ENCODE measurements at regions not wholly inside any gene's neighbourhood (a gene's known extent, or its start where the extent isn't known, plus 50 kb on each side); places are given as distances from the start of the nearest gene placed in this dataset.

DNA sequence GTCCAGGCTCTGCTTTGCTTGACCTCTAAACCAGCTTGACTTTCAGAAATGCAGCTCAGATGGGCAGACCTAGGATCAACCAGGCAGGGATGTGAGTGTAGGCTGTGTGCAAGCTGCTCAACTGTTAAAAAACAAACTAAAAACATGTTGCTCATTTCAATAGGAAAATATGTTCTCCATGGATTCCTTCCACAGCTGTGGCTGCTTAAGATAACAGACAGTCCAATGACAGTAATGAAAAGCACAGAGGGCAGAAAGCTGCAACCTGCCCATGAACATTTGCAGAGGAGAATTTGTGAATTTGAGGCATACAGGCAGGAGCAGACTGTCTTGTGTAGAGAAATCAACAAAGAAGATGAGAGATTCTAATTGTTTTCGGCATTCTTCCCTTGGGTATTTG lies 534.2 kb downstream of the CCSER2 start:
- no peak for DNase-seq (ENCODE audit: low spot score)
- Mint-ChIP-seq H3K27ac (no peak overlapping the region), H3K9me3 (peaks cover 12% of the 10 kb centered on the region), H3K36me3 (no peaks in the 10 kb centered on the region), H3K4me1 (peaks cover 11% of the 10 kb centered on the region), H3K4me3 (no peak overlapping the region), H3K27me3 (ENCODE audit: low read depth) (no peaks in the 10 kb centered on the region)
- POLR2A ChIA-PET = no interaction called here
- no peak for ATAC-seq
- TF ChIP-seq, protein P1, sequence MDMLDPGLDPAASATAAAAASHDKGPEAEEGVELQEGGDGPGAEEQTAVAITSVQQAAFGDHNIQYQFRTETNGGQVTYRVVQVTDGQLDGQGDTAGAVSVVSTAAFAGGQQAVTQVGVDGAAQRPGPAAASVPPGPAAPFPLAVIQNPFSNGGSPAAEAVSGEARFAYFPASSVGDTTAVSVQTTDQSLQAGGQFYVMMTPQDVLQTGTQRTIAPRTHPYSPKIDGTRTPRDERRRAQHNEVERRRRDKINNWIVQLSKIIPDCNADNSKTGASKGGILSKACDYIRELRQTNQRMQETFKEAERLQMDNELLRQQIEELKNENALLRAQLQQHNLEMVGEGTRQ (CRISPR knock-in tag; IDR thresholded peaks at IDR 0.05) = no peak
- TF ChIP-seq, protein P2, sequence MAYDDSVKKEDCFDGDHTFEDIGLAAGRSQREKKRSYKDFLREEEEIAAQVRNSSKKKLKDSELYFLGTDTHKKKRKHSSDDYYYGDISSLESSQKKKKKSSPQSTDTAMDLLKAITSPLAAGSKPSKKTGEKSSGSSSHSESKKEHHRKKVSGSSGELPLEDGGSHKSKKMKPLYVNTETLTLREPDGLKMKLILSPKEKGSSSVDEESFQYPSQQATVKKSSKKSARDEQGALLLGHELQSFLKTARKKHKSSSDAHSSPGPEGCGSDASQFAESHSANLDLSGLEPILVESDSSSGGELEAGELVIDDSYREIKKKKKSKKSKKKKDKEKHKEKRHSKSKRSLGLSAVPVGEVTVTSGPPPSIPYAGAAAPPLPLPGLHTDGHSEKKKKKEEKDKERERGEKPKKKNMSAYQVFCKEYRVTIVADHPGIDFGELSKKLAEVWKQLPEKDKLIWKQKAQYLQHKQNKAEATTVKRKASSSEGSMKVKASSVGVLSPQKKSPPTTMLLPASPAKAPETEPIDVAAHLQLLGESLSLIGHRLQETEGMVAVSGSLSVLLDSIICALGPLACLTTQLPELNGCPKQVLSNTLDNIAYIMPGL (CRISPR knock-in tag; IDR thresholded peaks at IDR 0.05) = no peak
- no peak for TF ChIP-seq ATF1 (CRISPR knock-in tag; IDR thresholded peaks at IDR 0.05)
- TF ChIP-seq, protein P3, sequence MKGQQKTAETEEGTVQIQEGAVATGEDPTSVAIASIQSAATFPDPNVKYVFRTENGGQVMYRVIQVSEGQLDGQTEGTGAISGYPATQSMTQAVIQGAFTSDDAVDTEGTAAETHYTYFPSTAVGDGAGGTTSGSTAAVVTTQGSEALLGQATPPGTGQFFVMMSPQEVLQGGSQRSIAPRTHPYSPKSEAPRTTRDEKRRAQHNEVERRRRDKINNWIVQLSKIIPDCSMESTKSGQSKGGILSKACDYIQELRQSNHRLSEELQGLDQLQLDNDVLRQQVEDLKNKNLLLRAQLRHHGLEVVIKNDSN (CRISPR knock-in tag; IDR thresholded peaks at IDR 0.05) = no peak
- TF ChIP-seq, protein P4, sequence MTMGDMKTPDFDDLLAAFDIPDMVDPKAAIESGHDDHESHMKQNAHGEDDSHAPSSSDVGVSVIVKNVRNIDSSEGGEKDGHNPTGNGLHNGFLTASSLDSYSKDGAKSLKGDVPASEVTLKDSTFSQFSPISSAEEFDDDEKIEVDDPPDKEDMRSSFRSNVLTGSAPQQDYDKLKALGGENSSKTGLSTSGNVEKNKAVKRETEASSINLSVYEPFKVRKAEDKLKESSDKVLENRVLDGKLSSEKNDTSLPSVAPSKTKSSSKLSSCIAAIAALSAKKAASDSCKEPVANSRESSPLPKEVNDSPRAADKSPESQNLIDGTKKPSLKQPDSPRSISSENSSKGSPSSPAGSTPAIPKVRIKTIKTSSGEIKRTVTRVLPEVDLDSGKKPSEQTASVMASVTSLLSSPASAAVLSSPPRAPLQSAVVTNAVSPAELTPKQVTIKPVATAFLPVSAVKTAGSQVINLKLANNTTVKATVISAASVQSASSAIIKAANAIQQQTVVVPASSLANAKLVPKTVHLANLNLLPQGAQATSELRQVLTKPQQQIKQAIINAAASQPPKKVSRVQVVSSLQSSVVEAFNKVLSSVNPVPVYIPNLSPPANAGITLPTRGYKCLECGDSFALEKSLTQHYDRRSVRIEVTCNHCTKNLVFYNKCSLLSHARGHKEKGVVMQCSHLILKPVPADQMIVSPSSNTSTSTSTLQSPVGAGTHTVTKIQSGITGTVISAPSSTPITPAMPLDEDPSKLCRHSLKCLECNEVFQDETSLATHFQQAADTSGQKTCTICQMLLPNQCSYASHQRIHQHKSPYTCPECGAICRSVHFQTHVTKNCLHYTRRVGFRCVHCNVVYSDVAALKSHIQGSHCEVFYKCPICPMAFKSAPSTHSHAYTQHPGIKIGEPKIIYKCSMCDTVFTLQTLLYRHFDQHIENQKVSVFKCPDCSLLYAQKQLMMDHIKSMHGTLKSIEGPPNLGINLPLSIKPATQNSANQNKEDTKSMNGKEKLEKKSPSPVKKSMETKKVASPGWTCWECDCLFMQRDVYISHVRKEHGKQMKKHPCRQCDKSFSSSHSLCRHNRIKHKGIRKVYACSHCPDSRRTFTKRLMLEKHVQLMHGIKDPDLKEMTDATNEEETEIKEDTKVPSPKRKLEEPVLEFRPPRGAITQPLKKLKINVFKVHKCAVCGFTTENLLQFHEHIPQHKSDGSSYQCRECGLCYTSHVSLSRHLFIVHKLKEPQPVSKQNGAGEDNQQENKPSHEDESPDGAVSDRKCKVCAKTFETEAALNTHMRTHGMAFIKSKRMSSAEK (CRISPR knock-in tag; IDR thresholded peaks at IDR 0.05; ENCODE audit: borderline replicate concordance) = no peak
- no peak for TF ChIP-seq OVOL2 (CRISPR knock-in tag; IDR thresholded peaks at IDR 0.05; ENCODE audit: borderline replicate concordance)
- no peak for TF ChIP-seq ZBTB21 (CRISPR knock-in tag; IDR thresholded peaks at IDR 0.05; ENCODE audit: borderline replicate concordance)
- TF ChIP-seq, protein P5, sequence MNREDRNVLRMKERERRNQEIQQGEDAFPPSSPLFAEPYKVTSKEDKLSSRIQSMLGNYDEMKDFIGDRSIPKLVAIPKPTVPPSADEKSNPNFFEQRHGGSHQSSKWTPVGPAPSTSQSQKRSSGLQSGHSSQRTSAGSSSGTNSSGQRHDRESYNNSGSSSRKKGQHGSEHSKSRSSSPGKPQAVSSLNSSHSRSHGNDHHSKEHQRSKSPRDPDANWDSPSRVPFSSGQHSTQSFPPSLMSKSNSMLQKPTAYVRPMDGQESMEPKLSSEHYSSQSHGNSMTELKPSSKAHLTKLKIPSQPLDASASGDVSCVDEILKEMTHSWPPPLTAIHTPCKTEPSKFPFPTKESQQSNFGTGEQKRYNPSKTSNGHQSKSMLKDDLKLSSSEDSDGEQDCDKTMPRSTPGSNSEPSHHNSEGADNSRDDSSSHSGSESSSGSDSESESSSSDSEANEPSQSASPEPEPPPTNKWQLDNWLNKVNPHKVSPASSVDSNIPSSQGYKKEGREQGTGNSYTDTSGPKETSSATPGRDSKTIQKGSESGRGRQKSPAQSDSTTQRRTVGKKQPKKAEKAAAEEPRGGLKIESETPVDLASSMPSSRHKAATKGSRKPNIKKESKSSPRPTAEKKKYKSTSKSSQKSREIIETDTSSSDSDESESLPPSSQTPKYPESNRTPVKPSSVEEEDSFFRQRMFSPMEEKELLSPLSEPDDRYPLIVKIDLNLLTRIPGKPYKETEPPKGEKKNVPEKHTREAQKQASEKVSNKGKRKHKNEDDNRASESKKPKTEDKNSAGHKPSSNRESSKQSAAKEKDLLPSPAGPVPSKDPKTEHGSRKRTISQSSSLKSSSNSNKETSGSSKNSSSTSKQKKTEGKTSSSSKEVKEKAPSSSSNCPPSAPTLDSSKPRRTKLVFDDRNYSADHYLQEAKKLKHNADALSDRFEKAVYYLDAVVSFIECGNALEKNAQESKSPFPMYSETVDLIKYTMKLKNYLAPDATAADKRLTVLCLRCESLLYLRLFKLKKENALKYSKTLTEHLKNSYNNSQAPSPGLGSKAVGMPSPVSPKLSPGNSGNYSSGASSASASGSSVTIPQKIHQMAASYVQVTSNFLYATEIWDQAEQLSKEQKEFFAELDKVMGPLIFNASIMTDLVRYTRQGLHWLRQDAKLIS (CRISPR knock-in tag; IDR thresholded peaks at IDR 0.05; ENCODE audit: borderline replicate concordance) = no peak
- no peak for TF ChIP-seq ZNF138 (CRISPR knock-in tag; conservative IDR thresholded peaks at IDR 0.05)
- TF ChIP-seq, protein P6, sequence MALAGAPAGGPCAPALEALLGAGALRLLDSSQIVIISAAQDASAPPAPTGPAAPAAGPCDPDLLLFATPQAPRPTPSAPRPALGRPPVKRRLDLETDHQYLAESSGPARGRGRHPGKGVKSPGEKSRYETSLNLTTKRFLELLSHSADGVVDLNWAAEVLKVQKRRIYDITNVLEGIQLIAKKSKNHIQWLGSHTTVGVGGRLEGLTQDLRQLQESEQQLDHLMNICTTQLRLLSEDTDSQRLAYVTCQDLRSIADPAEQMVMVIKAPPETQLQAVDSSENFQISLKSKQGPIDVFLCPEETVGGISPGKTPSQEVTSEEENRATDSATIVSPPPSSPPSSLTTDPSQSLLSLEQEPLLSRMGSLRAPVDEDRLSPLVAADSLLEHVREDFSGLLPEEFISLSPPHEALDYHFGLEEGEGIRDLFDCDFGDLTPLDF (CRISPR knock-in tag; IDR thresholded peaks at IDR 0.05) = no peak
- TF ChIP-seq, protein P7, sequence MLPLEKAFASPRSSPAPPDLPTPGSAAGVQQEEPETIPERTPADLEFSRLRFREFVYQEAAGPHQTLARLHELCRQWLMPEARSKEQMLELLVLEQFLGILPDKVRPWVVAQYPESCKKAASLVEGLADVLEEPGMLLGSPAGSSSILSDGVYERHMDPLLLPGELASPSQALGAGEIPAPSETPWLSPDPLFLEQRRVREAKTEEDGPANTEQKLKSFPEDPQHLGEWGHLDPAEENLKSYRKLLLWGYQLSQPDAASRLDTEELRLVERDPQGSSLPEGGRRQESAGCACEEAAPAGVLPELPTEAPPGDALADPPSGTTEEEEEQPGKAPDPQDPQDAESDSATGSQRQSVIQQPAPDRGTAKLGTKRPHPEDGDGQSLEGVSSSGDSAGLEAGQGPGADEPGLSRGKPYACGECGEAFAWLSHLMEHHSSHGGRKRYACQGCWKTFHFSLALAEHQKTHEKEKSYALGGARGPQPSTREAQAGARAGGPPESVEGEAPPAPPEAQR (CRISPR knock-in tag; IDR thresholded peaks at IDR 0.05) = no peak
- TF ChIP-seq NFYB (CRISPR knock-in tag; conservative IDR thresholded peaks at IDR 0.05; ENCODE audit: low read depth) = no peak
- no peak for TF ChIP-seq ZNF219 (CRISPR knock-in tag; IDR thresholded peaks at IDR 0.05; ENCODE audit: borderline replicate concordance)
- TF ChIP-seq, protein P8, sequence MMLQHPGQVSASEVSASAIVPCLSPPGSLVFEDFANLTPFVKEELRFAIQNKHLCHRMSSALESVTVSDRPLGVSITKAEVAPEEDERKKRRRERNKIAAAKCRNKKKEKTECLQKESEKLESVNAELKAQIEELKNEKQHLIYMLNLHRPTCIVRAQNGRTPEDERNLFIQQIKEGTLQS (CRISPR knock-in tag; conservative IDR thresholded peaks at IDR 0.05) = no peak
- TF ChIP-seq, protein P9, sequence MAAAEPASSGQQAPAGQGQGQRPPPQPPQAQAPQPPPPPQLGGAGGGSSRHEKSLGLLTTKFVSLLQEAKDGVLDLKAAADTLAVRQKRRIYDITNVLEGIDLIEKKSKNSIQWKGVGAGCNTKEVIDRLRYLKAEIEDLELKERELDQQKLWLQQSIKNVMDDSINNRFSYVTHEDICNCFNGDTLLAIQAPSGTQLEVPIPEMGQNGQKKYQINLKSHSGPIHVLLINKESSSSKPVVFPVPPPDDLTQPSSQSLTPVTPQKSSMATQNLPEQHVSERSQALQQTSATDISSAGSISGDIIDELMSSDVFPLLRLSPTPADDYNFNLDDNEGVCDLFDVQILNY (CRISPR knock-in tag; IDR thresholded peaks at IDR 0.05) = no peak
- TF ChIP-seq ZNF317 (CRISPR knock-in tag; IDR thresholded peaks at IDR 0.05; ENCODE audit: borderline replicate concordance, low read depth) = no peak
- TF ChIP-seq, protein P10, sequence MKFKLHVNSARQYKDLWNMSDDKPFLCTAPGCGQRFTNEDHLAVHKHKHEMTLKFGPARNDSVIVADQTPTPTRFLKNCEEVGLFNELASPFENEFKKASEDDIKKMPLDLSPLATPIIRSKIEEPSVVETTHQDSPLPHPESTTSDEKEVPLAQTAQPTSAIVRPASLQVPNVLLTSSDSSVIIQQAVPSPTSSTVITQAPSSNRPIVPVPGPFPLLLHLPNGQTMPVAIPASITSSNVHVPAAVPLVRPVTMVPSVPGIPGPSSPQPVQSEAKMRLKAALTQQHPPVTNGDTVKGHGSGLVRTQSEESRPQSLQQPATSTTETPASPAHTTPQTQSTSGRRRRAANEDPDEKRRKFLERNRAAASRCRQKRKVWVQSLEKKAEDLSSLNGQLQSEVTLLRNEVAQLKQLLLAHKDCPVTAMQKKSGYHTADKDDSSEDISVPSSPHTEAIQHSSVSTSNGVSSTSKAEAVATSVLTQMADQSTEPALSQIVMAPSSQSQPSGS (CRISPR knock-in tag; IDR thresholded peaks at IDR 0.05; ENCODE audit: borderline replicate concordance, low read depth) = no peak
- CTCF ChIA-PET = no interaction called here

Data from WTC11 (cell line).